GM12874 (cell line): ENCODE measurements at regions not wholly inside any gene's neighbourhood (a gene's known extent, or its start where the extent isn't known, plus 50 kb on each side); places are given as distances from the start of the nearest gene placed in this dataset.

ENCODE experiments used
- TF ChIP-seq, protein P1 (sequence below): IDR thresholded peaks from 2 replicates; pipeline ENCODE4 v1.5.1; 2011; ENCODE audit warnings: low read depth, mild to moderate bottlenecking, control low read depth, low read length, moderate library complexity; ENCODE audit not compliant: insufficient read depth

DNA sequence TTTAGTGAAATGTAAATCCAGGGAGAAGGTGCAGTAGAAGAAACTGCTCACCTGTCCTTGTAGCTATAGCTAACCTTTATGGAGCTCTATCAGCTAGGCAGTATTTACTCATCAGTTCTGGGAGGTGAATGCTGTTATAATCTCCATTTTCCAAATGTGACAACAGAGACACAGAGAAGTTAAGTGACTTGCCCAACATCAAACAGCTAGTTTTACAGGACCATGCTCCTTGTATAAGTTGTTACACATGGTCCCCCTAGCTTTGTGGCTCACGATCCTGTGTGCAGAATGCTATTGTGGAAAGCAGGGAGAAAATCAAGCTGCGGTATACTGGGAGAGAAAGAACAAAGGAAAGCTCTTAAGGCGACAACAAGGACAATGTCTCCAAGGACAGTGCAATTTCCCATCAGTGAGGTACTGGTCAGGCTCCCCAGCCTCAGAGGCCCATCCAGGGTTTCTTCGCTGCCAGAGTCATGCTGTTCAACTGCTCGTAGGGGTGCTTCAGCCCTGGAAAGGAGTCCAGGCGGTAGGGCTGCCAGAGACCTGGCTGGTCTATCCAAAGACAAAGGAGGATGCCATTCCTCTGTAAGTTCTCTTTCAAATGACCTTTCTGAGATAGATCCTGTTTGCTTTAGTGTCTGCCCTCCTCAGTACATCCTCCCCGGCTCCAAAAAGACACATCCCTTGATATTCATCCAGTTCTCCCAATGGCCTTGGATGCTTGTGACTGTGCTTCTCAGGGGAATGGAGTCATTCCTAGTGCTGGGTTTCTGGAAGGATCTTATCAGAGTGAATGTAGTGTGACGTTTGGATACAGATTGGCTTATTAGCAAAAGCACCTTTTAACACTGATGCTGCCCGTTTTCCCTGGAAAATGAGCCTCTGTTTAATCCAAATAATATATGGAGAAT lies 95.5 kb downstream of the ARF6 start:
- TF ChIP-seq, protein P1, sequence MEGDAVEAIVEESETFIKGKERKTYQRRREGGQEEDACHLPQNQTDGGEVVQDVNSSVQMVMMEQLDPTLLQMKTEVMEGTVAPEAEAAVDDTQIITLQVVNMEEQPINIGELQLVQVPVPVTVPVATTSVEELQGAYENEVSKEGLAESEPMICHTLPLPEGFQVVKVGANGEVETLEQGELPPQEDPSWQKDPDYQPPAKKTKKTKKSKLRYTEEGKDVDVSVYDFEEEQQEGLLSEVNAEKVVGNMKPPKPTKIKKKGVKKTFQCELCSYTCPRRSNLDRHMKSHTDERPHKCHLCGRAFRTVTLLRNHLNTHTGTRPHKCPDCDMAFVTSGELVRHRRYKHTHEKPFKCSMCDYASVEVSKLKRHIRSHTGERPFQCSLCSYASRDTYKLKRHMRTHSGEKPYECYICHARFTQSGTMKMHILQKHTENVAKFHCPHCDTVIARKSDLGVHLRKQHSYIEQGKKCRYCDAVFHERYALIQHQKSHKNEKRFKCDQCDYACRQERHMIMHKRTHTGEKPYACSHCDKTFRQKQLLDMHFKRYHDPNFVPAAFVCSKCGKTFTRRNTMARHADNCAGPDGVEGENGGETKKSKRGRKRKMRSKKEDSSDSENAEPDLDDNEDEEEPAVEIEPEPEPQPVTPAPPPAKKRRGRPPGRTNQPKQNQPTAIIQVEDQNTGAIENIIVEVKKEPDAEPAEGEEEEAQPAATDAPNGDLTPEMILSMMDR, result no peak

DNA sequence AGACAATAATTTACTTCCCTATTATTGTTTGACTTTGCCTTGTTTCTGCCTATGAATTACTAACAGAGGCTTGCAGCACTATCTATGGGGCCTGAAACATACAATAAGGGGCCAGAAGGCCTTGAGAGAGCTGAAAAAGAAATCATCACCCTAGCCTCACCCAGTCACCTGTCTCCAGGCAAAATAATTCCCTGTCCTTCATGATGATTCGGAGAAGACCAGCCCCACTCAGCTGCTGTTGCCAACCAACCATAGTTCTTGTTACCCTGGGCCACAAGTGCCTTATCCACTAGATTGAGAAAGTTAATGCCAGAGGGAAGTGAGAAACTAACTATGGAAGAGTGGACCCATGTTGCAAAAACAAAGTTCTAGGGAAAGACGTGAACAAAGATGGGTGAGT lies 97.1 kb downstream of the ARF6 start:
- TF ChIP-seq, protein P1, result no peak

DNA sequence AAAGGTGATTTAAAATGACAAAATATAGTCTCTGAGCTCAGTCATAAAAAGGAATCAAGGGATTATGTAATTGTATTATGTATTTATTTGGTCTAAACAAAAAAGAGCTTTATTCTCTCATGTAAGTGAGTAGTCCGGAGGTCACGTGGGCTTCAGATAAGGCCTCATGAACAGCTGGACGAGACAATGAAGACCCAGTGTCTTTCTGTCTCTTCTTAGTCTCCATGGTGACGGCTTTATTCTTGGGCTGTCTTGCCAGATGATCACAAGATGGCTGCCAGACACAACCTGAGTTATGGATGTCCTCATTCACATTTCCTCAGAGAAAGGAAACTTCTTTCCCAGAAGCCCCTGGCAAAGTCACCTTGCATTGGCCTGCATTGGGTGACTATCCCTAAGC lies 98.6 kb downstream of the ARF6 start:
- TF ChIP-seq, protein P1, result no peak

DNA sequence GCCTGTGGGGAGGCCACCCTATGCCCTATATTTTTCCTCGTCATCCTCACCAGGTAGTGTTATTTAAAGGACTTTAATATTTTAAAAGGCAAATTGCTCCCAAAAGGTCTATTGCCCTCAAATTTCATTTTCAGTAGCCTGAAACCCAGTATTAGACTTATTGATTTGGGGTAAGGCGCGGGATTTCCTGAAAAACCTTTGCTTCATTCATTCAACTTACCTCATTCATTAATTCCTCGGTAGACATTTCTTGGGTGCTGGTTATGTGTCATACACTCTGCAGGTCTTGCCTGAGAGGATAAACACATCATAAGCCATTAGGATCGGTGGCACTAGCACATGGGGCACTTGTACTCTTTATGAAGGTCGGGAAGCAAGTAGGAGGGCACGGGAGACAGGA lies 99.2 kb downstream of the ARF6 start:
- TF ChIP-seq, protein P1, result no peak

DNA sequence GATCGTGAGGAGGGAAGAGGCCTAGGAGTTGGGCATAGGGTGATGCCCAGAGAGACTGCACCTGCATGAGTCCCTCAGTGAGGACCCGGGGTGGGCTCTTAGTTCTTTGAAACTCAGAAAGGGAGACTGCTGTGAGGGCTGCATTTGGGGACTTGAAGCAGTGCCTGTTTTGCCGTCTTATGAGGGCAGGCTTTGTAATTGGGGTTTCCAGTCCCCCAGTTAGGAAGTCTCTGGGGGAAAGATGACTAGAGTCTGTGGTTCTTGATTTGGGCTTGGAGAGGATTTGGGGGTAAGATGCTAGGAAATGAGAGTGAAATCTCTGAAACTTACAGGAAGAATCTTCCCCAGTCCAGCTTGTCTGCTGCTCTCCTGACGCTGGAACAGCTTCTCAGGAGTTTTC lies 99.6 kb downstream of the ARF6 start:
- TF ChIP-seq, protein P1, result no peak

DNA sequence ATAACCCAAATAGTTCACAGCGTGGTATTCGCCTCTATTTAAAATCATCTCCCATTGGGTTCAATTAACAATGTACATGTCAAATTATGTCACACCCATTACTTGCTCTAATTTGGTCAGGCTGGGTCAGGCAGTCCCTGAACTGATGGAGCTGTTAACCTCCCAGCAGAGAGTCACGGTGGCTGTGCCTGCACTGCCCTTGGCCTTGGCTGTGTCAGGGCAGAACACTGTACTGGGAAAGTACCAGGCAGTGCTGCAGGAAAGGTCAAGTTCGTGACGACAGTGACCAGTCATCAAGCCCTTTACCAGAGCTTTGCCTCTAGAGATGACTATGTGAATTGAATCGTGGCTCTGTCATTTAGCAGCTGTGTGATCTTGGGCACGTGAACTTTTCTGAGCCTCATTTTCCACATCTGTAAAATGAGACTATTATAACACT lies 100.0 kb downstream of the ARF6 start:
- TF ChIP-seq, protein P1, result no peak

DNA sequence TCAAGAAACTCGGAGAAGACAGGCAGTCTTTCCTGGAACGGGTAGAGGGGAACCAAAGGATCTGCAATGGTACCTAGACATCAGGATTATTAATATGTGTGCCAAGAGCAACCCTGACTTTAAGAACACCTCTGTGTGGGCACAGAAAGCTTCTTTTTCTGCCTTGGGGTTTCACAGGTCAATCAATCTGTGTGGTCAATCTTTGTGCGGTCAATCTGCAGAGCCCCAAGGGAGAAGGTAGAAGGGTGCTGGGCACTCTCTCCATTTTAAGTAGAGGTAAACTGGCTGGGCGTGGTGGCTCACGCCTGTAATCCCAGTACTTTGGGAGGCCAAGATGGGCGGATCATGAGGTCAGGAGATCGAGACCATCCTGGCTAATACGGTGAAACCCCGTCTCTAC lies 100.7 kb downstream of the ARF6 start:
- TF ChIP-seq, protein P1, result no peak
